BLaER1 treated with 17β-estradiol and CSF1 and Interleukin-3, amounts not matched to agents 10 nM and 100 nM (cell line): ENCODE measurements at regions not wholly inside any gene's neighbourhood (a gene's known extent, or its start where the extent isn't known, plus 50 kb on each side); places are given as distances from the start of the nearest gene placed in this dataset.
"Not testable (repeated sequence)": the region's sequence is repeated elsewhere in the genome, so short reads cannot be mapped to it uniquely, and the experiment has no call there.

Experiments used
- H3K27ac ChIP-seq, 11 experiments: shearing (Covaris generic); formaldehyde crosslinking; 2 replicates each; pipeline ENCODE4 v1.8.1; 2022
- H3K27me3 ChIP-seq, 11 experiments: shearing (Covaris generic); formaldehyde crosslinking; 2 replicates each; pipeline ENCODE4 v1.8.1; 2022
- H3K36me3 ChIP-seq, 11 experiments: shearing (Covaris generic); formaldehyde crosslinking; 2 replicates each; pipeline ENCODE4 v1.8.1; 2022
- H3K4me1 ChIP-seq, 10 experiments: shearing (Covaris generic); formaldehyde crosslinking; 2 replicates each; pipeline ENCODE4 v1.8.1; 2022
- H3K4me2 ChIP-seq, 11 experiments: shearing (Covaris generic); formaldehyde crosslinking; 2 replicates each; pipeline ENCODE4 v1.8.1; 2022
- H3K4me3 ChIP-seq, 10 experiments: shearing (Covaris generic); formaldehyde crosslinking; 2 replicates each; pipeline ENCODE4 v1.8.1; 2022
- H3K9ac ChIP-seq, 11 experiments: shearing (Covaris generic); formaldehyde crosslinking; 2 replicates each; pipeline ENCODE4 v1.8.1; 2022
- H3K9me3 ChIP-seq, 11 experiments: shearing (Covaris generic); formaldehyde crosslinking; replicated peaks in 1 of 11; 2 replicates each; pipeline ENCODE4 v1.8.1; 2022
- H4K20me1 ChIP-seq, 11 experiments: shearing (Covaris generic); formaldehyde crosslinking; 2 replicates each; pipeline ENCODE4 v1.8.1; 2022
- Cebpa-rat ChIP-seq, 11 experiments: shearing (Covaris generic); IDR thresholded peaks; 2 replicates each; pipeline ENCODE4 v1.8.1; 2022

DNA sequence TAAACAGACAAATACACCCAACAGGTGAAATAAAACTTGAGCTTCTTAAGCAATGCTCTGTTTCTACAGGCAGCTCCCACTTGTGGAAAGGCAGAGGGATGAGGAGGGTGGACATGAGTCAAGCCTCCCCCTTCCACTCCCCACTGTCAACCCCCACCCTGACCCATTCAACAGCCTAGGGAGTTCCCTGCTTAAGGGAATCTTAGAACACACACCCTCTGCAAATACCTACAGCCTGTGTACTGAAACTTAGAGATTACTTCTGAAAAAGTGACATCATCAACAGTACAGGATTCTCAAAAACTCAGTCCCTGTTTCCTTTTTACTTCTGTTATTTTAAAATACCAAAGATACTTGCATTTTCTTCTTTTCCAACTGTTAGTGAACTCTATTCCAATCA lies 345.4 kb downstream of the SOX9 start:
- Histone ChIP-seq H4K20me1 (no peaks in the 10 kb centered on the region; a peak in 1 of 22 replicates), H3K9ac (no peak overlapping the region), H3K4me1 (peaks cover 0 to 58% (median 45%) of the 10 kb centered on the region in 10 experiments; a peak in 16 of 20 replicates), H3K9me3 (peaks cover 6 to 30% (median 12%) of the 10 kb centered on the region in 11 experiments; a peak in 20 of 22 replicates), H3K4me2 (peak overlapping the region in 2 of 11 experiments; percentile 19 to 36; a peak in 1 of 22 replicates), H3K27me3 (no peaks in the 10 kb centered on the region), H3K27ac (no peak overlapping the region), H3K36me3 (no peaks in the 10 kb centered on the region; a peak in 1 of 22 replicates), H3K4me3 (no peak overlapping the region)
- TF ChIP-seq Cebpa-rat (IDR thresholded peaks at IDR 0.05), result no peak

DNA sequence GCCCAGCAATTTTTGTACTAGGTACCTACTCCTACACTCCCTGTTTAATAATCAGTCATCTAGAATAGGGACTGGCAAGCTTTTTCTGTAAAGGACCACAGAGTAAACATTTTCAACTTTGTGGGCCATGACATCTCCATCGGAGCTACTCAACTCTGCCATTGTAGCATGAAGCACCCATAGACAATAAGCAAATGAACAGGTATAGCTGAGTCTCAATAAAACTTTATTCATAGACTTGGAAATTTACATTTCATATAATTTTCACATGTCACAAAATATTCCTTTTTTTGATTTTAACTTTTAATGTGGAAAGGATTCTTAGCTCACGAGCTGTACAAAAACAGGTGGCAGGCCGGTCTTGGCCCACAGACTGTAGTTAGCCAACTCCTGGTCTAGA lies 345.8 kb downstream of the SOX9 start:
- H3K36me3 ChIP-seq, result no peaks in the 10 kb centered on the region; a peak in 1 of 22 replicates
- no peaks in the 10 kb centered on the region; a peak in 1 of 22 replicates for H4K20me1 ChIP-seq
- H3K4me3 ChIP-seq, result no peak overlapping the region
- no peaks in the 10 kb centered on the region for H3K27me3 ChIP-seq
- no peak for TF ChIP-seq Cebpa-rat (IDR thresholded peaks at IDR 0.05)
- no peak overlapping the region for H3K9ac ChIP-seq
- H3K9me3 ChIP-seq, result peaks cover 6 to 28% (median 12%) of the 10 kb centered on the region in 11 experiments; a peak in 20 of 22 replicates
- H3K4me2 ChIP-seq, result no peak overlapping the region
- peaks cover 0 to 60% (median 49%) of the 10 kb centered on the region in 10 experiments; a peak in 16 of 20 replicates for H3K4me1 ChIP-seq
- H3K27ac ChIP-seq, result no peak overlapping the region

DNA sequence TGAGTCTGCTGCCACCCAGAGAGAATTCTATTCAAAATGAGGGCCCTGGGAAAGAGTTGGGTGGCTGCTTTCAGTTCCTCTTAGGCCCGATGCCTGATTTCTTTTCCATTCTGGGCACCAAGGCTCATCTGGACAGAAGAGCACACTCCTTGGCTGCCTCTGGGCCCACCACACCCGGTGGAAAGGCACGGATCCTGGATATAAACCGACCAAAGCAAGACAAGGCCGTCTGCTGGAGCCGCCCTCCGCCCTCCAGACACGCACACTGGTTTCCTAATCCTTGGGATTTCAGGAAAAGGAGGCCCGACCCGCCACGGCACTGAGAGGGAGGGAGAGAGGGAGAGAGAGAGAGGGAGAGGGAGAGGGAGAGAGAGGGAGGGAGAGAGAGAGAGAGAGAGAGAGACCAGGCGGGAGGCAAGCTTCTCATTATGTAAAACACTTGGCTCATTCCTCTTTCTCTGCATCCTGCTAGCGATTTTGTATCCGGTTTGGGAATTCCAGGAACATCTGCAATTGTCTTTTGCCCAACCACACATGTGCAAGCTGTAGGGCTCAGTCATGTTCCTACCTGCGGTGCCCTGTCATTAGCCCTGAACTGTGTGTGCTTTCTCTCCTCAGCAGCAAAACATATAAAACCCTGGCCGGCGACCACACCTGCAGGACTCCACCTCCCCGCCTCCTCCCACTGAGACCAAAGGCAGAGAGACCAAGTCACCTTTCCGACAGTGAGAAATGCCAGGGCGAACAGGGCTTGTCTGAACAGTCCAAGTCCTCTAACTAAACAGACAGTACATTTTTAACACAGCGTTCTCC lies 347.2 kb downstream of the SOX9 start:
- Histone ChIP-seq H3K4me3 (no peak overlapping the region; a peak in 1 of 20 replicates), H3K4me2 (peak overlapping the region in 8 of 11 experiments; percentile 28 to 91 (median 83); a peak in 14 of 22 replicates), H4K20me1 (no peaks in the 10 kb centered on the region; a peak in 1 of 22 replicates), H3K36me3 (no peaks in the 10 kb centered on the region), H3K4me1 (peaks cover 0 to 70% (median 59%) of the 10 kb centered on the region in 10 experiments; a peak in 16 of 20 replicates), H3K9ac (no peak overlapping the region), H3K9me3 (peaks cover 0 to 14% (median under 1%) of the 10 kb centered on the region in 11 experiments; a peak in 8 of 22 replicates), H3K27ac (peak overlapping the region in 1 of 11 experiments; percentile 30; a peak in 1 of 22 replicates), H3K27me3 (no peaks in the 10 kb centered on the region)
- no peak for TF ChIP-seq Cebpa-rat (IDR thresholded peaks at IDR 0.05)

DNA sequence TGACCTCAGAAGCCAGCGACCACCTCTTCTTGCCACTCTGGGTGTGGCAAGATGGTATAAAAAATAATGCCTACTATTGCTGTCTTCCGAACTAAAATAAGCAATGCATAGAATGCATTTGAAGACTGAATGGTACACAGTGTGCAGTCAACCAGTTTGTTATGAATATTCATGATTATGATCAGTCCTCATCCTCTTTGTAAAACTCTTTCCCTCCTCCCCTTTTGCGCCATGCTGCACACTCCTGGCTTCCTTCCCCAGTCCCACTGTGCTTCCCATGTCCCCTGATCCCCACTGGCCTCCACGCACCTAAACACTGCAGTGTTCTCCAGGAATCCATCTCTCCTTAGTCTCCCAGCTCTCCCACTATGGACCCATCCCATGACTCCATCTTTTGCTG lies 348.0 kb downstream of the SOX9 start:
- peak overlapping the region in 8 of 11 experiments; percentile 62 to 91 (median 83); a peak in 14 of 22 replicates for H3K4me2 ChIP-seq
- peaks cover 0 to 65% (median 54%) of the 10 kb centered on the region in 10 experiments; a peak in 16 of 20 replicates for H3K4me1 ChIP-seq
- no peaks in the 10 kb centered on the region for H3K27me3 ChIP-seq
- no peaks in the 10 kb centered on the region for H3K36me3 ChIP-seq
- no peak for TF ChIP-seq Cebpa-rat (IDR thresholded peaks at IDR 0.05)
- peak overlapping the region in 1 of 10 experiments; percentile 40; a peak in 2 of 20 replicates for H3K4me3 ChIP-seq
- peaks cover 0 to 7% (median under 1%) of the 10 kb centered on the region in 11 experiments; a peak in 8 of 22 replicates for H3K9me3 ChIP-seq
- no peak overlapping the region for H3K9ac ChIP-seq
- peak overlapping the region in 3 of 11 experiments; percentile 74 to 83 (median 82); a peak in 3 of 22 replicates for H3K27ac ChIP-seq
- no peaks in the 10 kb centered on the region; a peak in 1 of 22 replicates for H4K20me1 ChIP-seq

DNA sequence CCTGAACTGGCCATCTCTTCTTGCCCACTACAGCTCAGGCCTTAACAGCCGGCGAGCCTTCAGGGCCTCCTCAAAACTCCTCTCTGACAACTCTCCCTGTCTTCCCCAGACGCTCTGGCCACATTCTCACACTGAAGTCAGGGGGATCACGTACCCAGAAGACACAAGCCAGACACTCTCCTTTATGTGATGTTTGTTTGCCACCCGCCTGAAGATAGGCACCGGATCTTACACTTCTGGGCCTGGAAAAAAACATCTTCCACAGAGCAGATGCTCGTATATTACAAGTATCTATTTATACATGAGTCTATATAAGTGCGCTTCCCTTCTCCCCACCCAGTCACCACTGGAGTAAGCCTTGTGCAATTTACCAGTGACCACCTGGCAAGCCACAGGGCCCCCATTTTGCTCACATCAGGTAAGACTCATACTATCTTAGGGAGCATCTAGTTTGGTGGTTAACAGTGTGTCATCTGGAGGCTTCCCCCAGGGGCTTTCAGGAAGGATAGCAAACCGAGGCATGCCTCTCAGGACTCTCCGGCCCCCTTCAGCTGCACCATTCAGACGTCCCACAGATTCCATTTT lies 349.4 kb downstream of the SOX9 start:
- Histone ChIP-seq H3K4me2 (peak overlapping the region in 10 of 11 experiments; percentile 1 to 91 (median 76); a peak in 18 of 22 replicates), H3K4me3 (peak overlapping the region in 3 of 10 experiments; percentile 6 to 40 (median 14); a peak in 2 of 20 replicates), H3K27ac (peak overlapping the region in 7 of 11 experiments; percentile 3 to 83 (median 66); a peak in 10 of 22 replicates)

DNA sequence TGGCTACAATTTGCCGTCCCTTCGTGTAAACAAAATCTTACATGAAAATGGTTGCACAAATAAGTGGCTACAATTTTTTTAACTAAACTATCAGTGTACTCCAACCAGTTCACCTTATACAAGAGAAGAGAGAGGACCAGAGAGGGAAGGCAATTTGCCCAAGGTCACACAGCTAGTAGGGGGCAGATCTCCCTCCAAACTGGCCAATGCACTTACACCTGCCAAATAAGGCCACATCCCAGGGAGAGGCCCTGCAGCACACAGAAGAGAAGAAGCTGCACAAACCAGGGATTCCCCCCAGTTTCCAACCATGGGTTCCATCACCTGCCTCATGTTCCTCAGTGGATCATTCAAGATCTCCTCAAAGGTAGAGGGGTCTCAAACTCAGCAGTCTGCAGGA lies 349.9 kb downstream of the SOX9 start:
- H3K4me1 ChIP-seq, result peaks cover 0 to 77% (median 65%) of the 10 kb centered on the region in 10 experiments; a peak in 16 of 20 replicates

More for the DNA sequence above, 349.4 kb downstream of the SOX9 start:
- Histone ChIP-seq H3K36me3 (no peaks in the 10 kb centered on the region), H3K9ac (peak overlapping the region in 6 of 11 experiments; percentile 13 to 76 (median 65); a peak in 7 of 22 replicates), H3K27me3 (no peaks in the 10 kb centered on the region), H3K9me3 (peaks cover 0 to 11% (median 0%) of the 10 kb centered on the region in 11 experiments; a peak in 5 of 22 replicates), H4K20me1 (no peaks in the 10 kb centered on the region; a peak in 1 of 22 replicates), H3K4me1 (peaks cover 0 to 76% (median 66%) of the 10 kb centered on the region in 10 experiments; a peak in 16 of 20 replicates)
- TF ChIP-seq Cebpa-rat (IDR thresholded peaks at IDR 0.05), result peak in 3 of 11 experiments; percentile 21 to 73 (median 29); a peak in 1 of 22 replicates

DNA sequence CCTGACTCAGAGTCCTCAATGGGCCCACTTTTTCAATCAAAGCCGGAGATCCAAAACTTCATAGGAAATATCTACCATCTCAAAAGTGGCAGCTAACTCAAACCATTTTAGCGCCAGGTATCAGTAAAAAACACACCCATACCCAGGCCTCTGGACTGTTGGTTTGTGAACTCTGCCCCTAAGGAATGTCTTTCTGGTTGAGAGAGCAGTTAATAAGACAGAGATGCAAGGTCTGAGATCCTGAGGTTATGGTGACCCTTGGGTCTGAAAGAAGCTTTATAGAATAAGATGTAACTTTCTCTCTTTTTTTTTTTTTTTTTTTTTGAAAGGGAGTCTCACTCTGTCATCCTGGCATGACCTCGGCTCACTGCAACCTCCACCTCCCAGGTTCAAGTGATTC lies 350.5 kb downstream of the SOX9 start:
- Histone ChIP-seq H3K27ac (peak overlapping the region in 2 of 11 experiments; percentile 37 to 82; a peak in 3 of 22 replicates), H3K27me3 (peaks cover 0 to 5% (median 0%) of the 10 kb centered on the region in 11 experiments; a peak in 3 of 22 replicates), H3K9me3 (peaks cover 0 to 11% (median 0%) of the 10 kb centered on the region in 11 experiments; a peak in 5 of 22 replicates), H3K4me3 (no peak overlapping the region), H3K4me1 (peaks cover 0 to 80% (median 68%) of the 10 kb centered on the region in 10 experiments; a peak in 16 of 20 replicates), H3K4me2 (peak overlapping the region in 8 of 11 experiments; percentile 62 to 91 (median 83); a peak in 13 of 22 replicates), H4K20me1 (no peaks in the 10 kb centered on the region; a peak in 1 of 22 replicates), H3K36me3 (no peaks in the 10 kb centered on the region), H3K9ac (no peak overlapping the region)
- no peak for TF ChIP-seq Cebpa-rat (IDR thresholded peaks at IDR 0.05)

More for the DNA sequence above, 349.9 kb downstream of the SOX9 start:
- no peaks in the 10 kb centered on the region; a peak in 1 of 22 replicates for H4K20me1 ChIP-seq
- H3K4me2 ChIP-seq, result peak overlapping the region in 9 of 11 experiments; percentile 32 to 91 (median 80); a peak in 17 of 22 replicates
- H3K9me3 ChIP-seq, result peaks cover 0 to 11% (median 0%) of the 10 kb centered on the region in 11 experiments; a peak in 5 of 22 replicates
- no peak for TF ChIP-seq Cebpa-rat (IDR thresholded peaks at IDR 0.05)
- no peaks in the 10 kb centered on the region for H3K36me3 ChIP-seq
- peak overlapping the region in 3 of 11 experiments; percentile 31 to 82 (median 37); a peak in 4 of 22 replicates for H3K27ac ChIP-seq
- H3K9ac ChIP-seq, result peak overlapping the region in 4 of 11 experiments; percentile 27 to 71 (median 65); a peak in 2 of 22 replicates
- H3K27me3 ChIP-seq, result peaks cover 0 to 1% (median 0%) of the 10 kb centered on the region in 11 experiments; a peak in 1 of 22 replicates
- peak overlapping the region in 1 of 10 experiments; percentile 6; a peak in 1 of 20 replicates for H3K4me3 ChIP-seq

DNA sequence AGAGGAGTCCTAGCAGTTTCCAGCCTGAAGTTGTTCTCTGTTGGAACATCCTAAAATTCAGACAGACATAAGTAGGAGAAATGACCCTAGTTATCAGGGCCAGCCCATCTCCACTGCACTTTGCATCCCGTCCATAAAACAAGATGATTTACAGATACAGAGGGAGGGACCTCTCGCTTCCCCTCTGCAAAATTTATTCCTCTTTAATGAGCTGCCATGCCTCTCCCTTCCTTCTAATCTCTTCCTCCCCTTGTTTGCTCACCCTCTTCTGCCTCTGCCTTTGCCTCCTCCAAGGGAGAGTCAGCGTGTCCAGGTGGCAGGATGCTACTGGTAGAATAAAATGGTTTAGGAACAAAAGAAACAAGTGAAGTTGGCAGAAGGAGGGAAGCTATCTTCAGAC lies 351.3 kb downstream of the SOX9 start:
- Histone ChIP-seq H3K9me3 (peaks cover 0 to 11% (median 0%) of the 10 kb centered on the region in 11 experiments; a peak in 5 of 22 replicates), H3K27me3 (peaks cover 0 to 5% (median 0%) of the 10 kb centered on the region in 11 experiments; a peak in 3 of 22 replicates), H3K9ac (no peak overlapping the region), H3K4me2 (peak overlapping the region in 8 of 11 experiments; percentile 8 to 91 (median 83); a peak in 10 of 22 replicates), H3K27ac (no peak overlapping the region; a peak in 1 of 22 replicates), H4K20me1 (no peaks in the 10 kb centered on the region; a peak in 1 of 22 replicates), H3K36me3 (no peaks in the 10 kb centered on the region), H3K4me3 (no peak overlapping the region), H3K4me1 (peaks cover 0 to 85% (median 73%) of the 10 kb centered on the region in 10 experiments; a peak in 16 of 20 replicates)
- no peak for TF ChIP-seq Cebpa-rat (IDR thresholded peaks at IDR 0.05)

DNA sequence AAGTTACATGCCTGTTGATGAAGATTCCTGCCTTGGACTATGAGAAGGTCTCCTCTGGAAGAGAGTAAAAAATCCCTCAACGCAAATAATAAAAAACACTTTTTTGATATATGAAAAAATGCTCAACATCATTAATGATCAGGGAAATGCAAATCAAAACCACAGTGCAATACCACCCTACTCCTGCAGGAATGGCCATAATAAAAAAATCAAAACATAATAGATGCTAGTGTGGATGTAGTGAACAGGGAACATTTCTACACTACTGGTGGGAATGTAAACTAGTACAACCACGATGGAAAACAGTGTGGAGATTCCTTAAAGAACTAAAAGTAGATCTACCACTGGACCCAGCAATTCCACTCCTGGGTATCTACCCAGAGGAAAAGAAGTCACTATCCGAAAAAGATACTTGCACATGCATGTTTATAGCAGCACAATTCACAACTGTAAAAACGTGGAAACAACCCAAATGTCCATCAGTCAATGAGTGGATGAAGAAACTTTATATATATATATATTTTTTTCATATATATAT lies 352.1 kb downstream of the SOX9 start:
- H3K36me3 ChIP-seq, H3K27me3 ChIP-seq, H4K20me1 ChIP-seq, H3K9ac ChIP-seq, H3K27ac ChIP-seq, H3K4me3 ChIP-seq: not testable (repeated sequence)
- Histone ChIP-seq H3K9me3 (peaks cover 0 to 11% (median 0%) of the 10 kb centered on the region in 11 experiments; a peak in 5 of 22 replicates), H3K4me2 (peak overlapping the region in 4 of 11 experiments; percentile 80 to 91 (median 88); a peak in 3 of 22 replicates), H3K4me1 (peaks cover 0 to 80% (median 71%) of the 10 kb centered on the region in 10 experiments; a peak in 16 of 20 replicates)
